MG63 (cell line): ENCODE measurements at regions not wholly inside any gene's neighbourhood (a gene's known extent, or its start where the extent isn't known, plus 50 kb on each side); places are given as distances from the start of the nearest gene placed in this dataset.
"Not testable (repeated sequence)": the region's sequence is repeated elsewhere in the genome, so short reads cannot be mapped to it uniquely, and the experiment has no call there.

Source experiments
- DNase-seq: peaks from one replicate; pipeline ENCODE4 v3.0.0-alpha.2; 2020
- H3K27me3 ChIP-seq: fragments of 250-450 bp; sonication (Bioruptor Pico); 2 replicates; pipeline ENCODE4 v1.5.1; 2020; ENCODE audit warnings: mild to moderate bottlenecking, moderate library complexity
- H3K36me3 ChIP-seq: fragments of 250-450 bp; sonication (Bioruptor Pico); 2 replicates; pipeline ENCODE4 v1.5.1; 2020; ENCODE audit warnings: mild to moderate bottlenecking, moderate library complexity
- H3K4me3 ChIP-seq: fragments of 250-450 bp; sonication (Bioruptor Pico); 2 replicates; pipeline ENCODE4 v1.5.1; 2020; ENCODE audit warnings: mild to moderate bottlenecking, moderate library complexity
- H3K9me3 ChIP-seq: fragments of 250-450 bp; sonication (Bioruptor Pico); 2 replicates; pipeline ENCODE4 v1.5.1; 2020; ENCODE audit warnings: mild to moderate bottlenecking, moderate library complexity

DNA sequence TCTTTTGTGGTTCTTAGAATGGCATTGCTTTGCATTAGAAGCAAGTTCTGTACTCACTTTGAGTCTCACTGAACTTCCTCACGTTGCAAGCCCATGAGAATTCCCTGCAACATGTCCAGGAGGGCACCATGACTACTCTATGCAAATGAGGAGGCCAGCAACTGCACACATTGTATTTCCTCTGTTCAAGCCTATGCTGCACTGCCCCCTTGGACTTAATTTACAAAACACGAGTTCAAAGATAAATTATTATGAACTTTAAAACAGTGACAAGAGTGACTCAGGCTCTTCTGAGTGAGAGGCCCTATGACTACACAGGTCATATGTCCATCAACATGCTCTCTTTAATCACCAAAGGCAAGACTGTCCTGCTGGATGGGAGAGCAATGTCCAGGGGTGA, 484.2 kb upstream of the ATP11B start:
- H3K36me3 ChIP-seq = no peaks in the 10 kb centered on the region
- H3K27me3 ChIP-seq = no peaks in the 10 kb centered on the region
- no peak overlapping the region for H3K4me3 ChIP-seq
- H3K9me3 ChIP-seq = no peaks in the 10 kb centered on the region
- DNase-seq = no peak

- H3K27me3 ChIP-seq = no peaks in the 10 kb centered on the region
- H3K4me3 ChIP-seq = no peak overlapping the region
- no peaks in the 10 kb centered on the region for H3K36me3 ChIP-seq
- no peaks in the 10 kb centered on the region; the same call in none of the 2 replicates for H3K9me3 ChIP-seq
- DNase-seq = no peak
These were observed 478.0 kb upstream of the ATP11B start for GRCh38 chr3:182315313-182315712.

- no peaks in the 10 kb centered on the region for H3K36me3 ChIP-seq
- H3K4me3 ChIP-seq = no peak overlapping the region
- H3K9me3 ChIP-seq = no peaks in the 10 kb centered on the region; the same call in 1 of the 2 replicates
- no peaks in the 10 kb centered on the region for H3K27me3 ChIP-seq
- no peak for DNase-seq
These were observed 470.1 kb upstream of the ATP11B start for GRCh38 chr3:182323126-182323700.

GRCh38 chr3:182323898-182324297, 469.4 kb upstream of the ATP11B start:
- Histone ChIP-seq H3K27me3 (no peaks in the 10 kb centered on the region), H3K36me3 (no peaks in the 10 kb centered on the region), H3K4me3 (no peak overlapping the region), H3K9me3 (no peaks in the 10 kb centered on the region)
- DNase-seq = no peak

- Histone ChIP-seq H3K36me3 (no peaks in the 10 kb centered on the region), H3K27me3 (0 out of 2 replicates have a peak, but pooled peaks cover 3% of the 10 kb centered on the region), H3K4me3 (no peak overlapping the region), H3K9me3 (no peaks in the 10 kb centered on the region)
- no peak for DNase-seq
These were observed 467.9 kb upstream of the ATP11B start for GRCh38 chr3:182325213-182325950.

DNA sequence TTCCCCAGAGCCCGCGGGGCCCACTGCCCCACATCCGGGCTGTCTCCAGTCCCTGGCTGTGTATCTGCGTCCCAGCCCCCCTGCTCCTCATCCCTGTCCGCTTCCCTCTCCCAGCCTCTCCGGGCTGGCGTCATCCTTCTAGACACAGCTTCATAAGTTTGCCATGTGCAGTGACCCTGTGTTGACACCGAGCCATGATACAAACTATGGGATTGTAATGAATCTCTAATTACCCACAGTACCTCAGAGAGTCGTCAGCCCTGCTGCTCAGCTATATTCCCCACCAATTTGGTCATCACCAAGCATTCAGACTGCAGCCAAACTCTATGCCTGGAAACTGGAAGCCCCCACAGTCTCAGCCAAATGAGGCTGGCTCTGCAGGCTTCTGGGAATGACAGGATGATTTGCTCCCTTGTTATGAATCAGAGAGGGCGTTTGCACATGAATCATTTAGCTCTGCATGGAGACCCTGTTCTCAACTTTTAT, 466.1 kb upstream of the ATP11B start:
- H3K9me3 ChIP-seq = no peaks in the 10 kb centered on the region
- 0 out of 2 replicates have a peak, but pooled peaks cover 3% of the 10 kb centered on the region for H3K27me3 ChIP-seq
- no peak overlapping the region for H3K4me3 ChIP-seq
- H3K36me3 ChIP-seq = no peaks in the 10 kb centered on the region
- peak; percentile 48 for DNase-seq

DNA sequence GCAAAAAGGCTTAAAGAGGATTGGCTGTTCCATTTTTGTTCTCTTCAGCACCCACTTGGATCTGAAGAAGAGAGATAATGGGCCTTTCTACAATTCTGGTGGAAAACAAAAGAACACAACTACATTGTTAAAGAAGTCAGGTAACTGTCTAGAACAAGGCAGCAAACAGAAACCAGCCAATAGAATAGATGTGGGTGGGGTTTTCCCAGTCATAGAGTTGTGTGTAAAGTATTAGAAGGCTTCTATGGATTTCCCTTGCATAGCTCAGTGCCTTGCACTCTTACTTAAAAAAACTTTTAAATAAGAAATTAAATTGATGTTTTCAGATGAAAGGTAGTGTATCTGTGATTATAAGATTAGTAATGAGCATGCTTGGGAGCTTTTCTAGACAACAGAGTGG, 462.7 kb upstream of the ATP11B start:
- no peak for DNase-seq
- no peak overlapping the region for H3K4me3 ChIP-seq
- H3K9me3 ChIP-seq = no peaks in the 10 kb centered on the region
- H3K27me3 ChIP-seq = 0 out of 2 replicates have a peak, but pooled peaks cover 3% of the 10 kb centered on the region
- H3K36me3 ChIP-seq = no peaks in the 10 kb centered on the region

DNA sequence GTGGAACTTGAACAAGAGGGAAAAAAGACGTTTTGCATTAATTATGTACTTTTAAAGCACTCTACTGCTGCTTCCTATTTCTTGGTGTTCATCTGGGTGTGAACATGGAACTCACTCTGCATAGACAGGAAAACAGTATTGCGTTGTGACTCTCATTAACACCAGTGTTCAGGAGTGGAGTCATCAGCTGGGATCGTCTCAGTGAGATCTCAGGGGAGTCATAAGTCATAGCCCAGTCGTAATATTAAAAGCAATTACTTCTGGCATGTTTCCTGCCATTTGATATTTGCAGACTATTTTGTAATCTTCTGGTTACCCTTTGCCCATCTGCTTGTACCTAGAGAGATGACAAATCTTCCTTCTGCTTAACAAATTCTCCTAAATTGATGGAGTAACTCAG, 462.0 kb upstream of the ATP11B start:
- H3K36me3 ChIP-seq = no peaks in the 10 kb centered on the region
- no peak for DNase-seq
- H3K9me3 ChIP-seq = no peaks in the 10 kb centered on the region
- no peak overlapping the region for H3K4me3 ChIP-seq
- 0 out of 2 replicates have a peak, but pooled peaks cover 3% of the 10 kb centered on the region for H3K27me3 ChIP-seq

- no peak for DNase-seq
- Histone ChIP-seq H3K27me3 (peaks cover 5% of the 10 kb centered on the region), H3K4me3 (no peak overlapping the region), H3K36me3 (no peaks in the 10 kb centered on the region), H3K9me3 (no peaks in the 10 kb centered on the region)
These were observed 451.1 kb upstream of the ATP11B start for GRCh38 chr3:182342252-182342651.

- not testable (repeated sequence) for H3K4me3 ChIP-seq, H3K9me3 ChIP-seq, H3K27me3 ChIP-seq, H3K36me3 ChIP-seq, DNase-seq
These were observed 449.3 kb upstream of the ATP11B start for GRCh38 chr3:182344026-182344425.

DNA sequence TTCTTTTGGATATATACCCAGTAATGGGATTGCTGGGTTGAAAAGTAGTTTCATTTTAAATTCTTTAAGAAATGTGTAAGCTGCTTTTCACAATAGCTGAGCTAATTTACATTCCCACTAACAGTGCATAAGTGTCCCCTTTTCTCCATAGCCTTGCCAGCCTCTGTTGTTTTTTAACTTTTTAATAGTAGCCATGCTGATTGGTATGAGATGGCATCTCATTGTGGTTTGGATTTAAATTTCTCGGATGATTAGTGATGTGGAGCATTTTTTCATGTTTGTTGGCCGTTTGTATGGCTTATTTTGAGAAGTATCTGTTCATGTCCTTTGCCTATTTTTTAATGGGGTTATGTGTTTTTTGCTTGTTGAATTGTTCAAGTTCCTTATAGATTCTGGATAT, 444.3 kb upstream of the ATP11B start:
- no peaks in the 10 kb centered on the region for H3K9me3 ChIP-seq
- no peak overlapping the region for H3K4me3 ChIP-seq
- H3K27me3 ChIP-seq = no peaks in the 10 kb centered on the region
- H3K36me3 ChIP-seq = no peaks in the 10 kb centered on the region
- DNase-seq = no peak

- Histone ChIP-seq H3K4me3 (no peak overlapping the region), H3K9me3 (no peaks in the 10 kb centered on the region), H3K36me3 (no peaks in the 10 kb centered on the region), H3K27me3 (no peaks in the 10 kb centered on the region)
- DNase-seq = no peak
These were observed 443.3 kb upstream of the ATP11B start for GRCh38 chr3:182349951-182350517.

DNA sequence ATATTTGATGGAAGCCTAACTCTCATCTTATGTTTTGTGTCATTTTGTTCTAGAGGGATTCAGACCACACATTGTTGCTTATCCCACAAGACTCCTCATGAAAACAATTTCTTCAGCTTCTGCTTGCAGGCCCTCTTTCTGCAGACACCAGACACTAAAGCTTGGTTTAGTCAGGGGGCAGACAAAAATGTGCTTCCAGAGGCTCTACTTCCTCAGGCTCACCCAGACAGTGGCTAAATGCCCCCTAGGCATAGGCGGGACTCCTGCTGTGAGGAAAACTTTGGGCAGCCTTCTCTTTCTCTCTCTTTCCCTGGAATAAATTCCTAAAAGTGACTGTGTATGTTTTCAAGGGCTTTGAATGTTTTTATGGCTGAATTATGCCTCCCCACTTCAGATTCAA, 435.4 kb upstream of the ATP11B start:
- no peak for DNase-seq
- no peaks in the 10 kb centered on the region for H3K9me3 ChIP-seq
- H3K4me3 ChIP-seq = no peak overlapping the region

DNA sequence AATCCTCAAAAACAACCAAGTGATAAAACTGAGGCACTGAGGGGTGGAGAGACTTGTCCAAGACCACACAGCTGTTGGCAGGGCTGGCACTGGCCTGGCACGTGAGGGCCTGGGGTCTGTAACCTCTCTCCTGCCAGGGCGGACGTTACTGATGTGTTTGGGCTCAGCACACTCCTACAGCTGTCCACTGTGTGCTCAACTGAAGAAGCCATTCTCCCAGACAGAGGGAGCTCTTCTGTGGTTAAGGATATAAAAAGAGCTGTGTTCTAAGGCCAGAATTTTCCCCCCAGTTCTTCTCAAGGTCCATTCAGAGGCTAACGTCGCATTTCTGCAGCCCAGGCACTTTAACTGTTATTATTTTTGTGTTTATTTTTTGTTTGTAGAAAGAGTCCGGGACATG, 429.0 kb upstream of the ATP11B start:
- Histone ChIP-seq H3K36me3 (no peaks in the 10 kb centered on the region), H3K9me3 (peaks cover 2% of the 10 kb centered on the region; the same call in 1 of the 2 replicates), H3K27me3 (no peaks in the 10 kb centered on the region), H3K4me3 (no peak overlapping the region)
- DNase-seq = no peak

More for the DNA sequence above, 435.4 kb upstream of the ATP11B start:
- H3K27me3 ChIP-seq = peaks cover 5% of the 10 kb centered on the region; the same call in 1 of the 2 replicates
- H3K36me3 ChIP-seq = no peaks in the 10 kb centered on the region

DNA sequence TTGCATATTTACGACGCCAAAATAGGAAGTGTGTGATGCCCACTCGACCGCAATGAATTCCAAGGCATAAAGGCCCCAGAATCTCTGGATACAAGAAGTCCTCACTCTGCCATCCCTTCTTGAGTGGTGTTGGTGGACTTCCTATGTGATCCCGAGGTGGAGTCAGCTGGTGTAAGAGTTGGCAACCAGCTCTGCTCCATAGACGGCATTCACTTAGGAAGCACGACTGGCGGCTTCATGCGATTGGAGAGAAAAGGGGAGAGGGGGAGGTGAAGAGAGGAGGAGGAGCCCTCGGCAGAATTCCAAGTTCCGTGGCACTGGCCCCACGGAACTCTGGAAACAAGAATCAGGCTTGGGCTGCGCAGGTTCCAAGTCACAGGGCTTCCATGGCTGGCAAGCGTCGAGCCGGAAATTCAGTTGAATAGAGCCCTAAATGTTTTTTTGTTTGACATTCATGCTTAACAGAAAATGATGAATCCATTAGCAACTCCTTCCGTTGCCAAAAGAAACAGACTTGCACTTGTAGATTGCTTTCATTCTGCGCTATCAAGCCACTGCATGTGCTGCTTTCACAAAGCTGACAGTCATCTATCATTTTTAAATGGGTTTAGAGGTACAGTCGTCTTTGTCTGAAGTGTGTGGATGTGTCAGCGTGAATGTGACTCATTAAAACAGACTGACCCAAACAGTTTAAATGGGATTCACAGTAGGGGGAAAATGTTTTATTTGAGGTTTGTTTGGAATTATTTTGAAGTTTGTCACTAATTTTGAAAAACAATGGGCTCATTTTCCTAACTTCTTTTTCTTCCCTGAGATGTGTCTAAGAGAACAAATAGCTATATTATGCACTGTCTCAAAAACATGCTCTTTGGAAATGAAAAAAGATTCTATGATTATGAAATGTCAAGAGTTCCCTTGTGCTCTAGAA, 428.3 kb upstream of the ATP11B start:
- no peak overlapping the region for H3K4me3 ChIP-seq
- DNase-seq = peak; percentile 56

DNA sequence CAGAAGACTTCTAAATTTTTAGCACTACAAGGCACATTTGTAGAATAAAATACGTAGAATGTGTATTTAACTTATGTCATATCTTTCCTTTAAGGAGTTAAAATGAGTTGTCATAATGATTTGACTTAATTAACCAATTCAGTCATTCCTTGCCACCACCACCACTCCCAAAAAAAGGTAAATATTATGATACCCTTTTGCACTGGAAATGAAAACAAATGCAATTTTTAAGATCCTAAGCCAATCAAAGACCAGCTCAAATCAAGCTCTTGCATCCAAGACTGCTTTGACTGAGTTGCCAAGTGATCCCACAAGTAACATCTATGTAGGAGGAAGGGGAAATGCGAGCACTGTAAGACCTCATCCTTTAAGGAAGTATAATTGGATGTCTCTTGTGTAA, 426.6 kb upstream of the ATP11B start:
- H3K4me3 ChIP-seq = no peak overlapping the region
- no peaks in the 10 kb centered on the region for H3K36me3 ChIP-seq
- H3K9me3 ChIP-seq = peaks cover 2% of the 10 kb centered on the region; the same call in 1 of the 2 replicates
- no peak for DNase-seq
- H3K27me3 ChIP-seq = no peaks in the 10 kb centered on the region

More for the DNA sequence above, 428.3 kb upstream of the ATP11B start:
- Histone ChIP-seq H3K36me3 (no peaks in the 10 kb centered on the region), H3K27me3 (no peaks in the 10 kb centered on the region), H3K9me3 (peaks cover 2% of the 10 kb centered on the region; the same call in 1 of the 2 replicates)
